HUES64 (cell line): ENCODE measurements at regions not wholly inside any gene's neighbourhood (a gene's known extent, or its start where the extent isn't known, plus 50 kb on each side); places are given as distances from the start of the nearest gene placed in this dataset.
"Not testable (repeated sequence)": the region's sequence is repeated elsewhere in the genome, so short reads cannot be mapped to it uniquely, and the experiment has no call there.

ENCODE experiments used
- H3K27ac ChIP-seq: 2 replicates; pipeline ENCODE4 v1.7.0; 2013; ENCODE audit warnings: low read depth, low read length, inconsistent platforms
- H3K27me3 ChIP-seq: 2 replicates; pipeline ENCODE4 v1.6.1; 2013; ENCODE audit warnings: mild to moderate bottlenecking, low read length; ENCODE audit not compliant: insufficient read depth
- H3K36me3 ChIP-seq: 2 replicates; pipeline ENCODE4 v1.6.1; 2013; ENCODE audit warnings: mild to moderate bottlenecking, low read length; ENCODE audit not compliant: insufficient read depth
- H3K4me1 ChIP-seq: 2 replicates; pipeline ENCODE4 v1.6.1; 2013; ENCODE audit warnings: mild to moderate bottlenecking, low read length, moderate library complexity; ENCODE audit not compliant: insufficient read depth
- H3K4me3 ChIP-seq: 2 replicates; pipeline ENCODE4 v1.5.1; 2013; ENCODE audit warnings: mild to moderate bottlenecking, low read length, moderate library complexity
- H3K9ac ChIP-seq: 2 replicates; pipeline ENCODE4 v1.6.1; 2013; ENCODE audit warnings: mild to moderate bottlenecking, low read depth, low read length
- H3K9me3 ChIP-seq: 2 replicates; pipeline ENCODE4 v1.6.1; 2013; ENCODE audit warnings: low read depth, low read length; ENCODE audit not compliant: insufficient read depth
- WGBS: fragments of 150-250, 120-280 bp; methylation state at CpG from one replicate; pipeline ENCODE4 v1.1.7; 2013; ENCODE audit warnings: missing lambda C conversion rate; 5-methylcytosine and 5-hydroxymethylcytosine counted together

DNA sequence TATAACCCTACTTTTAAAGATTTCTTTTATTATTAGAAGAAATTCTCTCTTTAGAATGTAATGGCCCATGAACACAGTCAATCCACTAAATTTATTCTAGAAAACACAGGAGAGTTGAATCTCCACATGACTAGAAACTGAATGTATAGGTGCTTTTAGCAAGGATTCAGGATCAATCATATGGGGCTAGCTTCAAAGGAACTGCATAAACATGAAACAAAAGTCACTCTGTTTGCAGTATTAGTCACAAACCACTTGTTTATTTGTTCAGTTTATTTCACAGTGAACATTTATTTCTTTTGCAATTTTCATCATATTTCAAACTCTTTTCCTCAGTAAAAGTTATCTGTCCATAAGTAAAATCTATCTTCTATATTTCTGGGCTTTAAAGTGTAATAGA lies 1604.6 kb downstream of the PCDH18 start:
- Histone ChIP-seq H3K4me3 (no peak overlapping the region), H3K4me1 (no peaks in the 10 kb centered on the region), H3K9me3 (no peaks in the 10 kb centered on the region), H3K9ac (no peak overlapping the region), H3K36me3 (no peaks in the 10 kb centered on the region), H3K27me3 (no peaks in the 10 kb centered on the region), H3K27ac (no peak overlapping the region)

DNA sequence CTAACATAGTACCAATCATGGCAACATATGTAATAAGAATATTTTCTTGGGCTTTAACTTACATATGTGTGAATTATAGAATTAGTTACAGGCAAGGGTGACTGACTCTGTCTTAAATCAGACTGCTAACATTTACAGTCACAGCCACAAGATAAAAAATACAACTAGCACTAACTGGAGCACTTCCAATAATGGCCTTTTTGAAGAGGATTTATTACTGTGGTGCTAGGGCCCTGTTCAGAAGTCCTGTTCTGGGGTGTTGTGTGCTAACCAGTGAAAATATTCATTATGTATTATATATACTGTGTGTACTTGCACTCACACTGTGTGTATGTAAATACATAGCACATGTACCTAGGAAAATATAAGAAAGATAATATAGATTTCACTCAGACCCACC lies 1611.2 kb downstream of the PCDH18 start:
- Histone ChIP-seq H3K27me3 (no peaks in the 10 kb centered on the region), H3K4me1 (no peaks in the 10 kb centered on the region), H3K27ac (no peak overlapping the region), H3K4me3 (no peak overlapping the region), H3K9me3 (no peaks in the 10 kb centered on the region), H3K36me3 (no peaks in the 10 kb centered on the region), H3K9ac (no peak overlapping the region)

DNA sequence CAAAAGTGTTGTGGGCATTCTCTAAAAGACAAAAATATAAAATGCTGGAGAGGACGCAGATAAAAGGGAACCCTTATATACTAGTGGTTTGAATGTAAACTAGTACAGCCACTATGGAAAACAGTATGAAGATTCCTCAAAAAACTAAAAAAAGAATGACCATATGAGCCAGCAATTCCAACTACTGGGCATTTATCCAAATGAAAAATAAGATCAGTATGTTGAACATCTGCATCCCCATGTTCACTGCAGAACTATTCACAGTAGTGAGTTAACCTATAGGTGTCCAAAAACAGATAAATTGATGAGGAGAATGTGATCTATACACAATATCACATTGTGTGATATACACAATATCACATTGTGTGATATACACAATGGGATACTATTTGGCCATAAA lies 1615.3 kb downstream of the PCDH18 start:
- Histone ChIP-seq H3K4me1 (no peaks in the 10 kb centered on the region), H3K36me3 (no peaks in the 10 kb centered on the region), H3K27ac (no peak overlapping the region), H3K9me3 (no peaks in the 10 kb centered on the region), H3K4me3 (no peak overlapping the region), H3K27me3 (no peaks in the 10 kb centered on the region), H3K9ac (no peak overlapping the region)
- no CpG with 5 or more reads among the region's 1 CpG for WGBS

DNA sequence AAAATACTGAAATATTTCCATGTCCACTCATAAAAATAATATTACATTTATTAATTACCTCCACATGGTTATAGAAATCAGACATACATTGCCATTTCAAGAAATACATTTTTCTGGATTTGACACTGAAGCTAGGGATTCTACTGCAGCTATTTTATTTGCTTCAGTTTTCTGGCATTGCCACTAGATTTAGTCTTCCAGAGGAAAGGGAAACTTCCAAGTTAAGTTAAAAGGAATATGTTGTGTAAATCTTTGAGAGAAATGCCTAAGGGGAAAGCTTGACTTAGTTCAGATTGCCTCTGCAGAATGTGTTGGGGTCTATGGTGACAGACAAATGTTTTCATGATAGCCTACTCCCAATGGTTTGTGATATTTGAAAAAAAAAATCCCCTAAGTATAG lies 1631.3 kb downstream of the PCDH18 start:
- Histone ChIP-seq H3K9ac (no peak overlapping the region), H3K36me3 (no peaks in the 10 kb centered on the region), H3K27me3 (no peaks in the 10 kb centered on the region), H3K4me3 (no peak overlapping the region), H3K27ac (no peak overlapping the region), H3K4me1 (no peaks in the 10 kb centered on the region), H3K9me3 (no peaks in the 10 kb centered on the region)

DNA sequence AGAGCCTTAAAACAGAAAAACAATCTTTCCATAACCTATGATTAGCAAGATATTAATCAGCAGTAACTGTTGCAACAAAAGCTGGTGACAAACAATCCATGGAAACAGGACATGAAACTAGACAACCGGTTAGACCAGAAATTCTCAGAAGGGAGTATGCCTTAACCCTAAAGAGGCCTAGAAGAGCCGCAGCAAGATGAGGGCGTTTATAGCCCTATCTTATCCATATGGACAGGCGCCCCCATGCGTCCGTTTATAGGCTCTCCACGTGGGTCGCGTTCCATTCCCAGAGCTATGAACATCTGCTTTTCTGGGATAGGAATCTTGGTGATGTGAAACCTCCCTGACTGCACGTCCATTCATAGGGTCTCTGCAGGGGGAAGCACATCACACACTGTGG lies 1662.7 kb upstream of the PABPC4L start:
- 76% methylated on average over 10 of the region's 10 CpGs for WGBS
- not testable (repeated sequence) for H3K9ac ChIP-seq

DNA sequence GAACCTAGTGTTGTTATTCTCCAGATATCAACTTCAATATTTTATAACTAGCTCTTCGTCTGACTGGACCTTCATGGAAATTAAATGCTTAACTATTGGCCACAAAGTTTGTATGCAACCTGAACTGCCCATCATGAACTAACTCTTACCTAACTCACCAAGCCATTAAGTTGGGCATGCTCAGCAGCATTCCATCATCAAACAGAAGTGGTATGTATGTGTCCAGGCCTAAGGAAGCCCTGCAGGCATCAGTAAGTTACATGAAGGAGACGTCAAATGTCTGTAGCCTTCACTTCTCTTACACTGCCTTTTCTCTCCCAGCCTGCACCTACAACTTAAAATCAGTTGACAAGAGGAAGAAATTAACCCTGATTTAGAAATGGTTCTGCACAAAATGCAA lies 1639.2 kb upstream of the PABPC4L start:
- 89% methylated on average over 2 of the region's 2 CpGs for WGBS
- H3K9ac ChIP-seq, result no peak overlapping the region
- no peaks in the 10 kb centered on the region for H3K36me3 ChIP-seq
- no peak overlapping the region for H3K4me3 ChIP-seq
- H3K4me1 ChIP-seq, result no peaks in the 10 kb centered on the region
- H3K9me3 ChIP-seq, result no peaks in the 10 kb centered on the region
- no peak overlapping the region for H3K27ac ChIP-seq
- H3K27me3 ChIP-seq, result no peaks in the 10 kb centered on the region

More for the DNA sequence above, 1662.7 kb upstream of the PABPC4L start:
- H3K9me3 ChIP-seq, H3K27ac ChIP-seq, H3K27me3 ChIP-seq, H3K4me3 ChIP-seq, H3K4me1 ChIP-seq, H3K36me3 ChIP-seq: not testable (repeated sequence)

DNA sequence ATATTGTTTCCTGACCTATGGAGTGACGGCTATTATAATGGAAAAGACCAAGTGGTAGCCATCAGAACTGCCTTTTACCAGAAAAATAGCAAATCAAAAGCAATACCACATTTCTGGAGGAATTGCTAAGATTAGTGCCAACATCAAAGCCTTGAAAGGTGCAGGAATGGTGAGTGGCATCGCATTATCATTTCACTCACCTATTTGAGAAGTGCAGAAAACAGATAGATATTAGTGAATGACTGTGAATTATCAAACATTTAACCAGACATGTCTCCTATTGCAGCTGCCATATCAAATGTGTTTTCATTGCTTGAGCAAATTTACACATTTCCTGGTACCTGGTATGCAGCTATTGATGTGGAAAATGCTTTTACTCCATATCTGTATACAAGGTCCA lies 1638.1 kb upstream of the PABPC4L start:
- WGBS, result 100% methylated on average over 2 of the region's 2 CpGs
- no peaks in the 10 kb centered on the region for H3K4me1 ChIP-seq
- H3K27ac ChIP-seq, result no peak overlapping the region
- no peaks in the 10 kb centered on the region for H3K36me3 ChIP-seq
- H3K9me3 ChIP-seq, result no peaks in the 10 kb centered on the region
- no peak overlapping the region for H3K9ac ChIP-seq
- no peak overlapping the region for H3K4me3 ChIP-seq
- H3K27me3 ChIP-seq, result no peaks in the 10 kb centered on the region

DNA sequence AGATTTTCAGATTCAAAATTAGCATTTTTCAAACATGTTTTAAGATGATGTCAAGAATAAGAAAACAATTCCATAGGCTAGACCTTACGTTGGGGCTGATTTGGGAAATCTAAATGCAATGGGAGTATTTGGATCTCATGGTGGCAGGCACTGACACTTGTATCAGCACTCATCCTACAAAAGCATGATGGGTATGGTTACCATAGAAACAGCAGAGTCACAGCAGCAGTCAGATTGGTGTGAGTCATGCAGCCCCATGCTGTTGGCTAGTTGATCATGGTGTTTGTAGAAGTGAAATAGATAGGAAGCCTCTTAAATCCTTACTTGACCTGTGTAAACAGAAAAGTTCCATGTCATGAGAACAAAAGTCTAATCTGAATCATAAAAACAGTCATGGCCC lies 1637.3 kb upstream of the PABPC4L start:
- no peaks in the 10 kb centered on the region for H3K4me1 ChIP-seq
- no peaks in the 10 kb centered on the region for H3K9me3 ChIP-seq
- H3K9ac ChIP-seq, result no peak overlapping the region
- no peaks in the 10 kb centered on the region for H3K36me3 ChIP-seq
- 94% methylated on average over 1 of the region's 1 CpG for WGBS
- no peak overlapping the region for H3K4me3 ChIP-seq
- H3K27me3 ChIP-seq, result no peaks in the 10 kb centered on the region
- H3K27ac ChIP-seq, result no peak overlapping the region

DNA sequence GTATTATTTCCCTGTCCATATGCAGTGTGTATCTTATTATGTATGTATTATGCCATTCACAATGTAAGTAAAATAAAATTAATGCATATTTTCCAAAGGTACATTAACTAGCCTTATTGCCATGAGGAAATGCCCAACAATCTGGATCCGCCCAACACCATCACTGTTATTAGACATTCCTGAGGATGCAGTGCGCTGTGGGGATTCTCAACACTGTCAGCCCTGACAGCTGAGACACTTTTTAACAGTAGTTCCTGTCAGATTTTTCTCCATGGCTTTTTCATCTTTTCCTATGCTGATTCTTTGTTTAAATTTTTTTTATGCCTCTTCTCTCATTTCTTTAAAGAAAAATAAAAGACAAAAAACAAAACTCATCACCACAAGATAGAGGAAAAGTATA lies 1632.9 kb upstream of the PABPC4L start:
- no peak overlapping the region for H3K4me3 ChIP-seq
- H3K36me3 ChIP-seq, result no peaks in the 10 kb centered on the region
- WGBS, result 99% methylated on average over 2 of the region's 2 CpGs
- H3K9ac ChIP-seq, result no peak overlapping the region
- H3K4me1 ChIP-seq, result no peaks in the 10 kb centered on the region
- no peak overlapping the region for H3K27ac ChIP-seq
- no peaks in the 10 kb centered on the region for H3K9me3 ChIP-seq
- no peaks in the 10 kb centered on the region for H3K27me3 ChIP-seq

DNA sequence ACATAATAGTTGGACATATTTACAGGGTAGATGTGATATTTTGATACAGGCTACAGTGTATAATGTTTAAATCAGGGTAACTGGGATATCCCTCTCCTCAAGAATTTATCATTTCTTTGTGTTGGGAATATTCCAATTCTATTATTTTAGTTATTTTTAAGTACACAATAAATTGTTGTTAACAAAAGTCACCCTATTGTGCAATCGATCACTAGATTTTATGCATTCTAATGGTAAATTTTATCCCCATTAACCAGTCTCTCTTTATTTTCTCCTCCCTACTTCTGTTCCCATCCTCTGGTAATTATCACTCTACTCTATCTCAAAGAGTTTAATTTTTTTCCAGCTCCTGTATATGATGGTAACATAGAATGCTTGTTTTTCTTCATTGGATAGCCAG lies 1631.9 kb upstream of the PABPC4L start:
- H3K27me3 ChIP-seq, result no peaks in the 10 kb centered on the region
- no peak overlapping the region for H3K9ac ChIP-seq
- H3K9me3 ChIP-seq, result no peaks in the 10 kb centered on the region
- no peak overlapping the region for H3K27ac ChIP-seq
- WGBS, result 85% methylated on average over 1 of the region's 1 CpG
- H3K36me3 ChIP-seq, result no peaks in the 10 kb centered on the region
- no peak overlapping the region for H3K4me3 ChIP-seq
- no peaks in the 10 kb centered on the region for H3K4me1 ChIP-seq

DNA sequence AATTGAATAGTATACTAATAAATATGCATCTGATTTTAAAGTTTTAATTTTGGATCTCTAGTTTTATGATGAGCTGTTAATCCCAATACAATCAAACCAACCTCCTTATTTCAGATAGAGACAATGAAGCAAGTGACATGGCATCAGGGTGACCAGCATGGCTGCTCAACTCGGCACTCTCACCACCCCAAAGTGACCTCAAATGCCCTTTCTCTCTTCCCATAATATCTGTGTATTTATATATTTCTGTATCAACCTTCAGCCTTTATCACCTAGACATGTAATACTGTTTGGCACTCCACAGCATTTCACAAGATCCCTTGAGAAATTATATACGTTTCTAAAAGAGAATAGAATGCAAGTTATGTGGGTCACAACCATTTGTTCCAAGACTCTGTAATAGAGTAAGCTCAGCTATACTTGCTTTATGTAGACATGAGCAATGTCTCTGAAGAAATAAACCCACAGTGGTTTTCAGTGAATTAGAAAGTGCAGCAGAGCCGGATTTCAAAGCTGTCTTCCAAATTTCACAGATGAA lies 1623.2 kb upstream of the PABPC4L start:
- Histone ChIP-seq H3K36me3 (no peaks in the 10 kb centered on the region), H3K4me3 (no peak overlapping the region), H3K27me3 (no peaks in the 10 kb centered on the region), H3K27ac (no peak overlapping the region), H3K4me1 (no peaks in the 10 kb centered on the region), H3K9ac (no peak overlapping the region), H3K9me3 (no peaks in the 10 kb centered on the region)
- WGBS, result 92% methylated on average over 3 of the region's 3 CpGs

DNA sequence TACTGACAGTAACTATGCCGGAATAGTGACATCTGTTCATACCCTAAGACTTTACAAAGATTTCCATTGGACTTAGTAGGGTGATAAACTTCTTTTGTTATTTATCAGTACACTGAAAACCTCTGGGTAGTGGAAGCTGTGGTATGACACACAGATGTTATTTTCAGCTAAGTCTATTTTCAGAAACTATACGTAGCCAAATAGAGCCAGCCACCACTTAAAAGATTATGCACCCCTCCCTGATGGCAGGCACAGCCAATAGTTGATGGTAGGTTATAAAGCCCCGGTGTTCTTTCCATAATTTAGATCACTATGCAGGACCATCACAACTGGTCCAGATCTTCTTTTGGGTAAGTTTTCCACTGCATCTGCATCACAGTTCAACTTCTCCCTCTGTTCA lies 1603.2 kb upstream of the PABPC4L start:
- WGBS, result 100% methylated on average over 1 of the region's 3 CpGs
- no peaks in the 10 kb centered on the region for H3K36me3 ChIP-seq
- H3K27ac ChIP-seq, result no peak overlapping the region
- H3K4me1 ChIP-seq, result no peaks in the 10 kb centered on the region
- H3K9me3 ChIP-seq, result no peaks in the 10 kb centered on the region
- no peaks in the 10 kb centered on the region for H3K27me3 ChIP-seq
- H3K4me3 ChIP-seq, result no peak overlapping the region
- H3K9ac ChIP-seq, result no peak overlapping the region
